SK-N-SH (cell line): ENCODE measurements at regions not wholly inside any gene's neighbourhood (a gene's known extent, or its start where the extent isn't known, plus 50 kb on each side); places are given as distances from the start of the nearest gene placed in this dataset.

Source experiments
- CTCF ChIA-PET: fragments of 300-600, 350-600 bp; formaldehyde crosslinking; extraction: SDS; loops from one replicate; lab custom pipeline; 2021; lab: Yijun Ruan, JAX
- POLR2A ChIA-PET: fragments of 350-600 bp; sonication (Branson Sonifier 250); formaldehyde crosslinking; extraction: SDS; loops from one replicate; lab custom pipeline; 2020; ENCODE audit warnings: antibody characterized with exemption, inconsistent platforms; lab: Yijun Ruan, JAX
- DNase-seq: peaks from one replicate; pipeline ENCODE4 v3.0.0; 2012
- H2AFZ ChIP-seq: fragments of 200-600 bp; sonication (generic); 2 replicates; pipeline ENCODE4 v1.8.1; 2016; ENCODE audit warnings: antibody characterized with exemption, mild to moderate bottlenecking, low read depth
- H3F3A ChIP-seq: fragments of 200-600 bp; sonication (generic); replicated peaks from 2 replicates; pipeline ENCODE3; 2016; ENCODE audit warnings: antibody characterized with exemption, mild to moderate bottlenecking; ENCODE audit not compliant: insufficient read depth
- H3K27ac ChIP-seq, 2 experiments: fragments of 200-500 bp in 1 of 2; fragments of 200-600 bp in 1 of 2; sonication (Bioruptor generic) in 1 of 2; sonication (generic), shearing (Covaris generic) in 1 of 2; 2 replicates each; pipeline versions ENCODE4 v1.5.1 to v1.6.1; 2014 to 2016; ENCODE audit warnings: low read depth in 2 of 2, inconsistent platforms in 1 of 2, low read length in 1 of 2, mild to moderate bottlenecking in 1 of 2, mixed read lengths in 1 of 2
- H3K27me3 ChIP-seq: fragments of 200-600 bp; sonication (generic), shearing (Covaris generic); 2 replicates; pipeline ENCODE4 v1.6.1; 2016; ENCODE audit warnings: mixed run types; ENCODE audit not compliant: insufficient read depth
- H3K36me3 ChIP-seq, 2 experiments: fragments of 200-500 bp in 1 of 2; fragments of 200-600 bp in 1 of 2; sonication (Bioruptor generic) in 1 of 2; sonication (generic) in 1 of 2; replicated peaks in 1 of 2; 2 replicates each; pipeline versions ENCODE3 to v1.5.1; 2014 to 2016; ENCODE audit warnings: low read length in 1 of 2, mild to moderate bottlenecking in 1 of 2; ENCODE audit not compliant: insufficient read depth in 2 of 2, control insufficient read depth in 1 of 2
- H3K4me1 ChIP-seq, 2 experiments: fragments of 200-500 bp in 1 of 2; fragments of 200-600 bp in 1 of 2; sonication (Bioruptor generic) in 1 of 2; sonication (generic), shearing (Covaris generic) in 1 of 2; 2 replicates each; pipeline versions ENCODE4 v1.5.1 to v1.6.1; 2014 to 2016; ENCODE audit warnings: low read depth in 1 of 2, low read length in 1 of 2, mixed run types in 1 of 2; ENCODE audit not compliant: insufficient read depth in 2 of 2, control insufficient read depth in 1 of 2
- H3K4me2 ChIP-seq: fragments of 200-600 bp; sonication (generic), shearing (Covaris generic); 2 replicates; pipeline ENCODE4 v1.6.1; 2017; ENCODE audit warnings: mixed run types
- H3K4me3 ChIP-seq, 2 experiments: fragments of 200-500 bp in 1 of 2; fragments of 200-600 bp in 1 of 2; sonication (Bioruptor generic) in 1 of 2; sonication (generic), shearing (Covaris generic) in 1 of 2; 2 replicates each; pipeline versions ENCODE4 v1.5.1 to v1.8.1; 2014 to 2016; ENCODE audit warnings: low read depth in 2 of 2, inconsistent platforms in 1 of 2, low read length in 1 of 2, mild to moderate bottlenecking in 1 of 2, mixed read lengths in 1 of 2, moderate library complexity in 1 of 2
- H3K79me2 ChIP-seq: fragments of 200-600 bp; sonication (generic); 2 replicates; pipeline ENCODE4 v1.8.1; 2017; ENCODE audit warnings: mild to moderate bottlenecking; ENCODE audit not compliant: insufficient read depth
- H3K9ac ChIP-seq: fragments of 200-600 bp; sonication (generic); 2 replicates; pipeline ENCODE4 v1.6.1; 2017; ENCODE audit warnings: mixed run types
- H3K9me2 ChIP-seq: fragments of 200-600 bp; sonication (generic); 2 replicates; pipeline ENCODE4 v1.6.1; 2017; ENCODE audit warnings: mixed run types
- H3K9me3 ChIP-seq: fragments of 200-600 bp; sonication (generic); 2 replicates; pipeline ENCODE4 v1.6.1; 2017; ENCODE audit warnings: mixed run types, mild to moderate bottlenecking, moderate library complexity
- H4K20me1 ChIP-seq: fragments of 200-600 bp; sonication (generic); 2 replicates; pipeline ENCODE4 v1.6.1; 2017; ENCODE audit warnings: mild to moderate bottlenecking, mixed run types; ENCODE audit not compliant: insufficient read depth
- CHD2 ChIP-seq: fragments of 150-350 bp; IDR thresholded peaks from 2 replicates; pipeline ENCODE4 v1.6.1; 2018; ENCODE audit warnings: low read length; ENCODE audit not compliant: partially characterized antibody
- CTCF ChIP-seq: fragments of 200-600 bp; sonication (generic); IDR thresholded peaks from 2 replicates; pipeline ENCODE4 v1.6.1; 2017; ENCODE audit warnings: antibody characterized with exemption, mild to moderate bottlenecking, moderate library complexity
- ELF1 ChIP-seq: IDR thresholded peaks from 2 replicates; pipeline ENCODE4 v1.4.0; 2012
- EZH2phosphoT487 ChIP-seq: fragments of 200-600 bp; sonication (generic); IDR thresholded peaks from 2 replicates; pipeline ENCODE4 v1.6.1; 2017; ENCODE audit warnings: low read depth, mixed run types, mild to moderate bottlenecking, antibody characterized with exemption, moderate library complexity, borderline replicate concordance
- FOSL2 ChIP-seq: IDR thresholded peaks from 2 replicates; pipeline ENCODE4 v1.4.0; 2012; ENCODE audit warnings: low read depth, mild to moderate bottlenecking, moderate library complexity, borderline replicate concordance
- FOXM1 ChIP-seq: IDR thresholded peaks from 2 replicates; pipeline ENCODE4 v1.4.0; 2012; ENCODE audit warnings: low read depth, mild to moderate bottlenecking
- MAX ChIP-seq: IDR thresholded peaks from 2 replicates; pipeline ENCODE4 v1.4.0; 2012; ENCODE audit warnings: low read depth
- MEF2A ChIP-seq: IDR thresholded peaks from 2 replicates; pipeline ENCODE4 v1.4.0; 2012; ENCODE audit warnings: low read depth, borderline replicate concordance
- PBX3 ChIP-seq: IDR thresholded peaks from 2 replicates; pipeline ENCODE4; 2012
- RAD21 ChIP-seq: IDR thresholded peaks from 2 replicates; pipeline ENCODE4 v1.6.1; 2012; ENCODE audit warnings: mild to moderate bottlenecking, low read length
- RCOR1 ChIP-seq: fragments of 150-350 bp; IDR thresholded peaks from 2 replicates; pipeline ENCODE4 v1.6.1; 2017; ENCODE audit warnings: antibody characterized with exemption, low read length
- REST ChIP-seq: IDR thresholded peaks from 2 replicates; pipeline ENCODE4 v1.6.1; 2012; ENCODE audit warnings: mild to moderate bottlenecking, low read depth, low read length, moderate library complexity
- RFX5 ChIP-seq: IDR thresholded peaks from 2 replicates; pipeline ENCODE4 v1.6.1; 2012; ENCODE audit warnings: mild to moderate bottlenecking, improper control_type of control experiment, low read length
- RXRA ChIP-seq: IDR thresholded peaks from 2 replicates; pipeline ENCODE4 v1.4.0; 2012; ENCODE audit warnings: low read depth, mild to moderate bottlenecking, borderline replicate concordance
- SIN3A ChIP-seq: IDR thresholded peaks from 2 replicates; pipeline ENCODE4 v1.6.1; 2012; ENCODE audit warnings: low read depth, mild to moderate bottlenecking, low read length, moderate library complexity, borderline replicate concordance
- USF2 ChIP-seq: fragments of 150-350 bp; IDR thresholded peaks from 2 replicates; pipeline ENCODE4 v1.6.1; 2017; ENCODE audit warnings: antibody characterized with exemption, low read length, low read depth, borderline replicate concordance
- WGBS: methylation state at CpG from one replicate; pipeline ENCODE4 v1.1.6; 2017; ENCODE audit warnings: low lambda C conversion rate; 5-methylcytosine and 5-hydroxymethylcytosine counted together

- H3K9me2 ChIP-seq, result no peaks in the 10 kb centered on the region
- POLR2A ChIA-PET, result no interaction called here
- no peak overlapping the region for H3K4me2 ChIP-seq
- H3K79me2 ChIP-seq, result no peaks in the 10 kb centered on the region
- H3K4me1 ChIP-seq, result no peaks in the 10 kb centered on the region
- TF ChIP-seq FOSL2 (no peak), SIN3A (no peak), RFX5 (no peak)
- no peak overlapping the region for H3K9ac ChIP-seq
- H2AFZ ChIP-seq, result no peak overlapping the region
- peaks cover 23% of the 10 kb centered on the region for H3K27me3 ChIP-seq
- no peak overlapping the region for H3K4me3 ChIP-seq
- CTCF ChIA-PET, result interaction anchor here (0.8 kb wide), 1 partner anchor 217 kb away, joined by 3 read pairs; no protein-coding TSS in a partner anchor
- no peak overlapping the region for H3K27ac ChIP-seq
- H3K36me3 ChIP-seq, result no peaks in the 10 kb centered on the region
- WGBS, result 17% methylated on average over 8 of the region's 17 CpGs
- H3F3A ChIP-seq, result no peaks in the 10 kb centered on the region
- DNase-seq, result no peak
- H3K9me3 ChIP-seq, result no peaks in the 10 kb centered on the region
- no peaks in the 10 kb centered on the region for H4K20me1 ChIP-seq
Measured at GRCh38 chr18:78737006-78737915, 242.4 kb upstream of the SALL3 start.

- no peak overlapping the region for H3K4me3 ChIP-seq
- H3K27me3 ChIP-seq, result peaks cover 21% of the 10 kb centered on the region
- H3K9ac ChIP-seq, result no peak overlapping the region
- no peak overlapping the region for H3K27ac ChIP-seq
- H3F3A ChIP-seq, result no peaks in the 10 kb centered on the region
- H3K9me2 ChIP-seq, result no peaks in the 10 kb centered on the region
- H2AFZ ChIP-seq, result no peak overlapping the region
- H3K9me3 ChIP-seq, result no peaks in the 10 kb centered on the region
- no peak overlapping the region for H3K4me2 ChIP-seq
- ChIA-PET POLR2A (no interaction called here), CTCF (interaction anchor here (0.8 kb wide), 1 partner anchor 218 kb away, joined by 3 read pairs; no protein-coding TSS in a partner anchor)
- H3K4me1 ChIP-seq, result no peaks in the 10 kb centered on the region
- 40% methylated on average over 5 of the region's 5 CpGs for WGBS
- no peak for DNase-seq
- no peaks in the 10 kb centered on the region for H4K20me1 ChIP-seq
- H3K36me3 ChIP-seq, result no peaks in the 10 kb centered on the region
- no peaks in the 10 kb centered on the region for H3K79me2 ChIP-seq
- TF ChIP-seq REST (no peak), CHD2 (no peak), RXRA (no peak), MAX (no peak), FOSL2 (no peak), CTCF (no peak), FOXM1 (no peak), ELF1 (no peak), EZH2phosphoT487 (no peak), RCOR1 (no peak), USF2 (no peak), PBX3 (no peak), SIN3A (no peak), RAD21 (no peak), MEF2A (no peak), RFX5 (no peak)
Measured at GRCh38 chr18:78738076-78738690, 241.4 kb upstream of the SALL3 start.
